ENCODE measurements at regions not wholly inside any gene's neighbourhood (a gene's known extent, or its start where the extent isn't known, plus 50 kb on each side); places are given as distances from the start of the nearest gene placed in this dataset.

DNA sequence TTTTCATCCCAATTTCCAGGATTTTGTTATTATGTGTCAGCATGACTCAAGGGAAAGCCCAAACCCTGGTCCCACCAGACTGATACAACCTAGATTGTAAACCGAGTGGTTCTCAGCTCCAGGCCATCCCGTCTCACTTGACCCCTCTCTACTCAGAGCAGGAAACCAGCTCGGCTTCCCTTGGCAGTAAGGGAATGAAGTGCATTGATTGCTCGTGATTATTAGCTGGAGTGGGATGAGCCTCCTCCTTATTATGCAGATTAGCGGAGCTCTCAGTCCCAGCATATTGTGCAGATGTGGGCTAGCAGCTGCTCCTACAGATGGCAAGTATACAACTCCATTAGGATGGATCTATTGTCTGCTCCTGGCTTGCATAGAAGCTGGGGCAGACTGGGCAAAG is 167.6 kb downstream of the LNPK start:
- POLR2A ChIA-PET = no interaction called here
- no peak for TF ChIP-seq HDGF (IDR thresholded peaks at IDR 0.05; ENCODE audit: borderline replicate concordance)
- no peak for TF ChIP-seq FOXA1 (IDR thresholded peaks at IDR 0.05)
- no peak for TF ChIP-seq TARDBP (IDR thresholded peaks at IDR 0.05)
- TF ChIP-seq FOXM1 (IDR thresholded peaks at IDR 0.05; ENCODE audit: borderline replicate concordance) = no peak
- TF ChIP-seq ELF4 (IDR thresholded peaks at IDR 0.05) = no peak
- TF ChIP-seq LEF1 (IDR thresholded peaks at IDR 0.05; ENCODE audit: borderline replicate concordance) = no peak
- TF ChIP-seq SP1 (IDR thresholded peaks at IDR 0.05) = no peak
- no peak for TF ChIP-seq ARNT (IDR thresholded peaks at IDR 0.05)
- no peak for TF ChIP-seq ZNF384 (IDR thresholded peaks at IDR 0.05)
- TF ChIP-seq SUZ12 (IDR thresholded peaks at IDR 0.05) = no peak
- no peak for TF ChIP-seq NFRKB (IDR thresholded peaks at IDR 0.05)
- TF ChIP-seq, protein P1, sequence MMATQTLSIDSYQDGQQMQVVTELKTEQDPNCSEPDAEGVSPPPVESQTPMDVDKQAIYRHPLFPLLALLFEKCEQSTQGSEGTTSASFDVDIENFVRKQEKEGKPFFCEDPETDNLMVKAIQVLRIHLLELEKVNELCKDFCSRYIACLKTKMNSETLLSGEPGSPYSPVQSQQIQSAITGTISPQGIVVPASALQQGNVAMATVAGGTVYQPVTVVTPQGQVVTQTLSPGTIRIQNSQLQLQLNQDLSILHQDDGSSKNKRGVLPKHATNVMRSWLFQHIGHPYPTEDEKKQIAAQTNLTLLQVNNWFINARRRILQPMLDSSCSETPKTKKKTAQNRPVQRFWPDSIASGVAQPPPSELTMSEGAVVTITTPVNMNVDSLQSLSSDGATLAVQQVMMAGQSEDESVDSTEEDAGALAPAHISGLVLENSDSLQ (IDR thresholded peaks at IDR 0.05) = no peak
- TF ChIP-seq L3MBTL2 (conservative IDR thresholded peaks at IDR 0.05) = no peak
- TF ChIP-seq FOXK2 (IDR thresholded peaks at IDR 0.05) = no peak
- no peak for TF ChIP-seq CTBP1 (IDR thresholded peaks at IDR 0.05; ENCODE audit: borderline replicate concordance)
- TF ChIP-seq BHLHE40 (IDR thresholded peaks at IDR 0.05; ENCODE audit: borderline replicate concordance) = no peak
- CTCF ChIA-PET = interaction anchor here (0.6 kb wide), 1 partner anchor 1314 kb away, joined by 3 read pairs; no protein-coding TSS in a partner anchor
- no peak for DNase-seq (ENCODE audit: extremely low spot score)

DNA sequence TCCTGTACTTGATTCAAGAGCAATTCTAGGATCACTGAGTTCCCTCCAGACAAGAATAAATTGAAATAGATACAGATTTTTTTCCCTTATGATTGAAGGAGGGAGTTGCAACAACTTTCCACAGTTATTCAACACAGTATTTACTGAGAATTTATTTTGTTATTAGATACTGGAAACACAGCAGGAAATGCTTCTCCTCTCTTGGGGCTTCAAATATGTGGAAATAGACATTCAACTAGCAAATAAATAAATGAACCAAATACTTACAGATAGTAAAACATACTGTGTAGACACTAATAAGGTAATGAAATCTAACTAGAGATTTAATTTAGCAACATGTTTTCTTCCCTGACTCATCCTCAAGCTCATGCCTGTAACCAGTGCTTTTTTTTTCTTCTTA is 169.2 kb downstream of the LNPK start:
- POLR2A ChIA-PET = no interaction called here
- CTCF ChIA-PET = interaction anchor here (0.6 kb wide), 1 partner anchor 298 kb away, joined by 3 read pairs; no protein-coding TSS in a partner anchor
- no peak for DNase-seq (ENCODE audit: extremely low spot score)
- TF ChIP-seq SUZ12 (IDR thresholded peaks at IDR 0.05) (no peak), LEF1 (IDR thresholded peaks at IDR 0.05; ENCODE audit: borderline replicate concordance) (no peak), FOXA1 (IDR thresholded peaks at IDR 0.05) (no peak), ELF4 (IDR thresholded peaks at IDR 0.05) (no peak), SP1 (IDR thresholded peaks at IDR 0.05) (no peak), L3MBTL2 (conservative IDR thresholded peaks at IDR 0.05) (no peak), ARNT (IDR thresholded peaks at IDR 0.05) (no peak), CTBP1 (IDR thresholded peaks at IDR 0.05; ENCODE audit: borderline replicate concordance) (no peak), FOXK2 (IDR thresholded peaks at IDR 0.05) (no peak), TARDBP (IDR thresholded peaks at IDR 0.05) (no peak), NFRKB (IDR thresholded peaks at IDR 0.05) (no peak), BHLHE40 (IDR thresholded peaks at IDR 0.05; ENCODE audit: borderline replicate concordance) (no peak), ZNF384 (IDR thresholded peaks at IDR 0.05) (no peak), FOXM1 (IDR thresholded peaks at IDR 0.05; ENCODE audit: borderline replicate concordance) (no peak), HDGF (IDR thresholded peaks at IDR 0.05; ENCODE audit: borderline replicate concordance) (no peak)
- TF ChIP-seq, protein P1 (IDR thresholded peaks at IDR 0.05) = no peak

DNA sequence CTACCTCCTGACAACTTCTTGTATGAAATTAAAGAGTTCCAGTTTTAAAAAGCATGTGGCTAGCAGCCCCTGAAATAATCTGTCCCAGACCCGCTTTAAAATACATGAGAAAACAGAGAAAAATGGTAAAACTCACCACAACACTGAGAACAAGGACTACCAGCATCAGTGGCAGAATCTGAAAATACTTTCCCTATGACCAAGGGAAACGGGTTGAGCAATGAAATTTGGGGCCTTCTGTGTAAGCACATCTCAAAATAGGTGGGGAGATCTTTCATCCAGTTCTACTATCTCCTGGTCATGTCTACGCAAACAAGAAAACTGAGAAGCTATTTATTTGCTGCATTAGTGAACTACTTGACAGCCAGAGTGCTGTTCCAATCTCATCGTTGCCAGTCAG is 172.3 kb downstream of the LNPK start:
- no peak for DNase-seq (ENCODE audit: extremely low spot score)
- ChIA-PET CTCF (no interaction called here), POLR2A (no interaction called here)
- TF ChIP-seq ZNF384 (IDR thresholded peaks at IDR 0.05) (no peak), ARNT (IDR thresholded peaks at IDR 0.05) (no peak), FOXA1 (IDR thresholded peaks at IDR 0.05) (no peak), CTBP1 (IDR thresholded peaks at IDR 0.05; ENCODE audit: borderline replicate concordance) (no peak), TARDBP (IDR thresholded peaks at IDR 0.05) (no peak), FOXM1 (IDR thresholded peaks at IDR 0.05; ENCODE audit: borderline replicate concordance) (no peak), SP1 (IDR thresholded peaks at IDR 0.05) (no peak), ELF4 (IDR thresholded peaks at IDR 0.05) (no peak), FOXK2 (IDR thresholded peaks at IDR 0.05) (no peak), HDGF (IDR thresholded peaks at IDR 0.05; ENCODE audit: borderline replicate concordance) (no peak), NFRKB (IDR thresholded peaks at IDR 0.05) (no peak), L3MBTL2 (conservative IDR thresholded peaks at IDR 0.05) (no peak)

DNA sequence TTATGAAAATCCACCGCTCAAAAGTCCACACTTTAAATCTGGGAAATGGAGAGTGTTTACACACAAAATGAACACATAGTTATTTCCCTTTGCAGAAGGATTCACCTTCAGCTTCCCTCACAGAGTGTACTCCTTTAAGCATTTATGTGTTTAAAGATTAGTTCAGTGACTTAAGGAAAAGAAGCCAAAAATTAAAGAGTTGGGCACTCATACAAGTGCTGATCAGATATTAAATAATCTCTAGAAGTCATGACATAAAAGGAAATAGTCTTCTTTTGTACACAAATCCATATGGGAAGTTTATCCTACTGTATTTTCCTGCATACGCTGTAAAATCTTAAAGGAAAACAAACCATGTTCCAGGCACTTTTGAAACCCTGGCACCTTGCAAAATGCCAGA is 174.2 kb downstream of the LNPK start:
- TF ChIP-seq HDGF (IDR thresholded peaks at IDR 0.05; ENCODE audit: borderline replicate concordance) (no peak), L3MBTL2 (conservative IDR thresholded peaks at IDR 0.05) (no peak), SP1 (IDR thresholded peaks at IDR 0.05) (no peak), ELF4 (IDR thresholded peaks at IDR 0.05) (no peak), ZNF384 (IDR thresholded peaks at IDR 0.05) (no peak), LEF1 (IDR thresholded peaks at IDR 0.05; ENCODE audit: borderline replicate concordance) (no peak), TARDBP (IDR thresholded peaks at IDR 0.05) (no peak), FOXA1 (IDR thresholded peaks at IDR 0.05) (no peak)
- no peak for DNase-seq (ENCODE audit: extremely low spot score)
- ChIA-PET CTCF (no interaction called here), POLR2A (no interaction called here)

DNA sequence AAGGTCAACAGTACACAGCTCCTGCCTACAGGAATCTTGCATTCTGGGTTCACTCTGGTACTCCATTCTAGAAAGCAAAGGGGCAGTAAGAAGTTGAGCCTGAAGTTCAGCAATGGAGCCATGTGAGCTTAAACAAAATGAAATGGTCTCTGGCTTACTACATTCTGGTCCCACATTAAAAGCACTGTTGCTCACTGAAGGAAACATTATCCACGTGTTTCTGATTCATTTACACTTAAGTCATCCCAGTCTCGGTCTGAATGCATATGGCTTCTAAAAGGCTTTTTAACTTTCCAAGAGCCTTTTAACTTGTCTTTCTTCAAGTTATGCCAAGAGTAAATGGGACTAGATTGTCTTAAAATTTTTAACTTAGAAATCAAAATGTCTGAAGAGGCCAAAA is 177.8 kb downstream of the LNPK start:
- TF ChIP-seq FOXA1 (IDR thresholded peaks at IDR 0.05) = no peak
- TF ChIP-seq FOXK2 (IDR thresholded peaks at IDR 0.05) = no peak
- no peak for TF ChIP-seq ARNT (IDR thresholded peaks at IDR 0.05)
- no peak for TF ChIP-seq TARDBP (IDR thresholded peaks at IDR 0.05)
- no peak for TF ChIP-seq ELF4 (IDR thresholded peaks at IDR 0.05)
- no peak for TF ChIP-seq CTBP1 (IDR thresholded peaks at IDR 0.05; ENCODE audit: borderline replicate concordance)
- no peak for TF ChIP-seq BHLHE40 (IDR thresholded peaks at IDR 0.05; ENCODE audit: borderline replicate concordance)
- no peak for TF ChIP-seq FOXM1 (IDR thresholded peaks at IDR 0.05; ENCODE audit: borderline replicate concordance)
- no peak for TF ChIP-seq HDGF (IDR thresholded peaks at IDR 0.05; ENCODE audit: borderline replicate concordance)
- TF ChIP-seq SP1 (IDR thresholded peaks at IDR 0.05) = no peak
- TF ChIP-seq NFRKB (IDR thresholded peaks at IDR 0.05) = no peak
- no peak for TF ChIP-seq L3MBTL2 (conservative IDR thresholded peaks at IDR 0.05)
- no peak for TF ChIP-seq SUZ12 (IDR thresholded peaks at IDR 0.05)
- TF ChIP-seq, protein P1 (IDR thresholded peaks at IDR 0.05) = no peak
- TF ChIP-seq LEF1 (IDR thresholded peaks at IDR 0.05; ENCODE audit: borderline replicate concordance) = no peak
- TF ChIP-seq ZNF384 (IDR thresholded peaks at IDR 0.05) = no peak
- ChIA-PET CTCF (no interaction called here), POLR2A (no interaction called here)
- no peak for DNase-seq (ENCODE audit: extremely low spot score)

DNA sequence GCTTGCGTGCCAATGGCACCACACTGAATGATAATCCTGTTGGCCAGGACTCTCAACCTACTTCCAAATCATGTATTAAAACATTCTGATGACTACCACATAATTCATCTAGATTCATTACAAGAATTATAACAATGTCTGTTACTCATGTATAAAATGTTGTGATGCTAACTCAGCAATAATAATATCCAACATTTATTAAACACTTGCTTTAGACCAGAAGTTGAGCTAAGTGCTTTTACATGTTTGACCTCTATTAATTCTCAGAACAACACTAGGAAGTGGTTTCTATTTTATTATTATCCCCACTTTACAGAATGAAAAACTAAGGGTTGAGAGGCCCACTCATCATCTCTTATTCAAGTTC is 178.4 kb downstream of the LNPK start:
- TF ChIP-seq NFRKB (IDR thresholded peaks at IDR 0.05) (no peak), FOXM1 (IDR thresholded peaks at IDR 0.05; ENCODE audit: borderline replicate concordance) (no peak), FOXK2 (IDR thresholded peaks at IDR 0.05) (no peak), SUZ12 (IDR thresholded peaks at IDR 0.05) (no peak), TARDBP (IDR thresholded peaks at IDR 0.05) (no peak), ARNT (IDR thresholded peaks at IDR 0.05) (no peak), HDGF (IDR thresholded peaks at IDR 0.05; ENCODE audit: borderline replicate concordance) (no peak), BHLHE40 (IDR thresholded peaks at IDR 0.05; ENCODE audit: borderline replicate concordance) (no peak), SP1 (IDR thresholded peaks at IDR 0.05) (no peak)
- TF ChIP-seq, protein P1 (IDR thresholded peaks at IDR 0.05) = no peak
- DNase-seq (ENCODE audit: extremely low spot score) = no peak
- POLR2A ChIA-PET = no interaction called here
- CTCF ChIA-PET = no interaction called here
